Epidermal melanocyte (primary cell): ENCODE measurements at regions not wholly inside any gene's neighbourhood (a gene's known extent, or its start where the extent isn't known, plus 50 kb on each side); places are given as distances from the start of the nearest gene placed in this dataset.
"Not testable (repeated sequence)": the region's sequence is repeated elsewhere in the genome, so short reads cannot be mapped to it uniquely, and the experiment has no call there.

Experiments used
- DNase-seq: peaks from one replicate; pipeline ENCODE4 v3.0.0; 2011; ENCODE audit warnings: low spot score; ENCODE audit not compliant: insufficient read length

DNA sequence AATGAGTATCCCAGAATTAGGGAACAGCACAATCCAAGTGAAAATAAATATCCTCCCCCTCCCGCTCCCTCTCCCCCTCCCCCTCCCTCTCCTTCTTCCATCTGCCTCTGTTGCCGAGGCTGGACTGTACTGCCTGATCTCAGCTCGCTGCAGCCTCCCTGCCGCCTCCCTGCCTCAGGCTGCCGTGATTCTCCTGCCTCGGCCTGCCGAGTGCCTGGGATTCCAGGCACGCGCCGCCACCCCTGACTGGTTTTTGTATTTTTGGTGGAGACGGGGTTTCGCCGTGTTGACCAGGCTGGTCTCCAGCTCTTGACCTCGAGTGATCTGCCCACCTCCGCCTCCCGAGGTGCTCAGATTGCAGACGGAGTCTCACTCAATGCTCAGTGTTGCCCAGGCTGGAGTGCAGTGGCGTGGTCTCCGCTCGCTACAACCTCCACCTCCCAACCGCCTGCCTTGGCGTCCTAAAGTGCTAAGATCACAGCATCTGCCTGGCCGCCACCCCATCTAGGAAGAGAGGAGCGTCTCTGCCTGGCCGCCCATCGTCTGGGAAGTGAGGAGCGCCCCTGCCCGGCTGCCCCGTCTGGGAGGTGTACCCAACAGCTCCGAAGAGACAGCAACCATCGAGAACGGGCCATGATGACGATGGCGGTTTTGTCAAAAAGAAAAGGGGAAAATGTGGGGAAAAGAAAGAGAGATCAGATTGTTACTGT, 178.9 kb upstream of the IPO5 start:
- not testable (repeated sequence) for DNase-seq

DNA sequence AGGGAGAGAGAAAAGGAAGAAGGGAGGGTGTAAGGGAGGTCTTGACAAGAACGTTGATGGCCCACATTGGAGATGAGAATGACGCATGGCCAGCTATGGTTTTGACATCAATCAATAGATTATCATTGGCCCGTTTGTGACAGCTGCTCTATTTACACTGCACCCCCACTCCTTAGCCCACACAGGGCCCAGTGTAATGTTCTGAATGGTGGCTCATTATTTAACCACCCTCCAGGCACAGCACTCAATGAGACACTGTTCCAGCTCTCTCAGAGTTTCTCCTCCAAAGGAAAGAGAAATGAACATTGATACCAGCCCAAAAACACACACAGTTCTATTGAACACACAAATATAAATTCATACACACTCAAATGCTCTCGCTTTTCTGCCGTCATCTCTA, 173.0 kb upstream of the IPO5 start:
- DNase-seq, result peak; percentile 50

DNA sequence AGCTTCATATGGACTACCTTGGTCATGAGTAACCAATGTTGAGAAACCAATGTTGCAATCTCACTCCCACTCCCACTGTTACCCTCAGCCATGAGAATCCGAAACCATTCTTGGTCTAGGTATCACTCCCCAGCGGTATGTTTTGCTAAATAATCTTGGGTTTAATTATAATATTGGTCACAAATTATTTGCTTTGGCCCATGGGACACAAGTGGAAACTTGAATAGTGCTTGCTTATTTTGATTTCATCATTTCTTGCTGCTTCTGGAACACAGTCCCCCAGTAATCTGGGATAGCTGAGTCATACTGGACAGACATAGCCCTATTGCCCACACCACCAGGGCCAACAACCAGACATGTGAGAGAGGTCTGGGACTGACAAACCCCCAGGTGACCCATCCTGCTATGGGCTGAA, 171.6 kb upstream of the IPO5 start:
- DNase-seq, result no peak

GRCh38 chr13:97786510-97786909, 167.0 kb upstream of the IPO5 start:
- DNase-seq, result no peak

DNA sequence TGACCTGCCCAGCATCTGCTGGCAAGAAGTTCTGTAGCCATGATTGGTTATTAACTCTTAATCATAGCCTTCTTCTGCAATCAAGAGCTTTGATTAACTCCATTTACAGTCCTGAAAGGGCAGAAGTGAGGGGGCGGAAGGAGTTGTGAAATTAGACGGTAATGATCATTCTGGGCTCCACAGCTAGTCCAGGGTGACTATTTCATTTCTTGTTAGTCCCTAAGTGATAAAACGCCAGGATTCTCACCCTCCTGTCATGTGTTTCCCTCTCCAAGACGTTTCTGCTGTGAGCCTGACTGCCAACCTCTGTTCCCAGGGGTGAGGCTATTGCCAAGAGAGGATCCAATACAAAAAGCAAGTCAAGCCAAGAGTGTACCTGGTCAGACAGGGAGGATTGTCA, 155.9 kb upstream of the IPO5 start:
- no peak for DNase-seq

- no peak for DNase-seq
These were observed 155.2 kb upstream of the IPO5 start for GRCh38 chr13:97798171-97798821.

DNA sequence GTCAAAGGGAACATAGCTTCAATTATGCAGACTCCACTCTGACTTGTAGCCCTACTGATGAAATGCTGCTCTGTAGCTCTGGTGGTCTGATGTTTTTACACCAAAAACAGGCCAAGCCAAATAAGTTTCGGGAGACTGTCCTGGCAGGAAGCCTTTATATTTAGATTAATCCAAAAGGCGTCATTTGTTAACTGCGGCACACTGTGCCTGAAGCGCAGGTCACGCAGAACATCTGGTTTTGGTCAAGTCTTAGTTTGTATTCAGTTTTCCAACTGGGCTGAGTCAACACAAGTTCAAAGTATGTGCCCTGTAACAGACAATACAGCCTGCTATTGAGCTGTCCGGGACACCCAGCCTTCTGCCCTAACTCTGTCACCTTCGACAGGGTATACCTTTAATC, 154.6 kb upstream of the IPO5 start:
- no peak for DNase-seq

DNA sequence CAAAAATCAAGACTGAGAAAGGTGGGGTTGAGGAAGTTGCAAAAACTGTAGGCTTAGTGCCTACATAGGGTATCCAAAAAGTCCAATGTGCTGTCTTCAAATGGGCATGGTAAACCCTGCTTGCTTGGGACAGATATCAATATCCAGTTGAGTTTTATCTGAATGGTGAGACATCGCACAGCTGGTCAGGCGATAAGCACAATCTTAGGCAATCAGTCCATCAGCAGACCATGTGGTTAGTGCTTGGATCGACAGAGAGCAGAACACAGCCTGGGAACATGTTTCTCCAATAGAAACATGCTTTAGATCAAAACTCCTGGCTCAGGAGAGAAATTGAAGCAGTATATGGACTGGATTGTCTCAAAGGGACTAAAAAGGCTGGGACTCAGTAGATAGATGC, 151.3 kb upstream of the IPO5 start:
- no peak for DNase-seq

DNA sequence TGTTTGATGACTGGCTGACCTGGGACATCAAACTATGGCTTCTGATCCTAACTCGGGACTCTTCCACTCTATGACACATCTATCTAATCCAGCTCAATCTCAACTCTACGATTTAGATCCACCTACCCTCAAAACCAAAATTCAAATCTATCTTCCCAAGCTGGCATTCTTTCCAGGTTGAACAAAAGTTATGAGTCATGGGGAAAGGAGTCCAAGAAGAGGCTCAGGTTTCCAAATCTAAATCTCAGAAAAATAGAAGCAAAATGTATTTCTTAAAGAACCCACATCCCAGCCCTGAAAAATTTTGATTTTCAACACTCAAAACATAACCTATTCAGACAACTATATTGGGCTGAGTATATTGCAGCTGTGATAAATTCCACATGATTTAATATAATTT, 143.9 kb upstream of the IPO5 start:
- DNase-seq, result no peak

- DNase-seq, result no peak
These were observed 143.3 kb upstream of the IPO5 start for GRCh38 chr13:97810152-97810551.

DNA sequence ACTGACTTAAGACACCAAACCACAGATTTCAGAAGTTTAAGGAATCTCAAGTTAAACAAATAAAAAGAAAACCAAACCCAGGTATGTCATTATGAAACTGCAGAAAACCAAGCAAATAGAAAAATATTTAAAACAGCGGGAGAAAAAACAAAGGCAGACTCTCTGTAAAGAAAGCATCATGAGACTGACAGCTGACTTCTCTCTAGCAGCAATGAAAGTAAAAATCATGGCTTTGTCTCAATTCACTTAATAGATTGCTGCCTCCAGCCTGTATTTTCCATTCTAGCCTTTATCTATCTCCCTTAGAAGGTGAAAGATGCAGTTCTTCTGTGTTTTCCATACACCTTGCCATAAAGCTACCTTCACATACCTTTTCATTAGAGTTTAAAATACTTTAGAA, 131.1 kb upstream of the IPO5 start:
- DNase-seq, result no peak

GRCh38 chr13:97826421-97827012, 127.0 kb upstream of the IPO5 start:
- DNase-seq, result no peak

- no peak for DNase-seq
These were observed 119.2 kb upstream of the IPO5 start for GRCh38 chr13:97834250-97834649.

GRCh38 chr13:97843189-97843588, 110.3 kb upstream of the IPO5 start:
- no peak for DNase-seq

GRCh38 chr13:97844151-97844550, 109.3 kb upstream of the IPO5 start:
- no peak for DNase-seq

- DNase-seq, result no peak
These were observed 104.6 kb upstream of the IPO5 start for GRCh38 chr13:97848886-97849285.

GRCh38 chr13:97849305-97849704, 104.2 kb upstream of the IPO5 start:
- DNase-seq, result no peak

DNA sequence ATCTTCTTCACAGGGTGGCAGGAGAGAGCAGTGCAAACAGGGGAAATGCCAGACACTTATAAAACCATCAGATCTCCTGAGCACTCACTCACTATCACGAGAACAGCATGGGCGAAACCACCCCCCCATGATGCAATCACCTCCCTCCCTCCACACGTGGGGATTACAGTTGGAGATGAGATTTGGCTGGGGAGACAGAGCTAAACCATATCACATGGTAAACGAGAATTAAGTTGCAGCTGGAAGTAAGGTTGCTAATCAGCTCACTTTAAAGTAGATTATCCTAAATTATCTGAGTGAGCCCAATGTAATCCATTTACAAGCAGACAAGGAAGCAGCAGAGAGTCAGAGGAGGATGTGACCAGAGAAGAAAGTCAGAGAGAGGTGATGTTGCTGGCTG, 102.2 kb upstream of the IPO5 start:
- no peak for DNase-seq

- no peak for DNase-seq
These were observed 101.1 kb upstream of the IPO5 start for GRCh38 chr13:97852181-97852874.

DNA sequence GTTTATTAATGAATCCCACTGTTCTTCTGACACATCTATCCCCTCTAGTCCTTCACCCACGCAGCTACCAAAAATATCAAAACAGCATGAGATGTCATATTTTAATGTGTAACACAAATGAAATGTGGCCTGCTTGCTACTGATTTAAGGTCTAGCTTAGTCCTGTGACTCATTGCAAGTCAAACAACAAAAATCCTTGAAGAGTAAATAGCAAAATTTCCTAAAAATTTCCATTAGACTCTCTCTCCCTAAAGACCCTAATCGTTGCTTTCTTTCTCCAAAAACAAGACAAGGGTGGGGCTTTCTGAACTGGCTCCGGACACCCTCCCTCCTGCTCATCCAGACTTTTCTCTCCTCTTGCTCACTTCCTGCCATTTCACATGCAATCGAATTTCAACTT, 99.9 kb upstream of the IPO5 start:
- DNase-seq, result no peak

DNA sequence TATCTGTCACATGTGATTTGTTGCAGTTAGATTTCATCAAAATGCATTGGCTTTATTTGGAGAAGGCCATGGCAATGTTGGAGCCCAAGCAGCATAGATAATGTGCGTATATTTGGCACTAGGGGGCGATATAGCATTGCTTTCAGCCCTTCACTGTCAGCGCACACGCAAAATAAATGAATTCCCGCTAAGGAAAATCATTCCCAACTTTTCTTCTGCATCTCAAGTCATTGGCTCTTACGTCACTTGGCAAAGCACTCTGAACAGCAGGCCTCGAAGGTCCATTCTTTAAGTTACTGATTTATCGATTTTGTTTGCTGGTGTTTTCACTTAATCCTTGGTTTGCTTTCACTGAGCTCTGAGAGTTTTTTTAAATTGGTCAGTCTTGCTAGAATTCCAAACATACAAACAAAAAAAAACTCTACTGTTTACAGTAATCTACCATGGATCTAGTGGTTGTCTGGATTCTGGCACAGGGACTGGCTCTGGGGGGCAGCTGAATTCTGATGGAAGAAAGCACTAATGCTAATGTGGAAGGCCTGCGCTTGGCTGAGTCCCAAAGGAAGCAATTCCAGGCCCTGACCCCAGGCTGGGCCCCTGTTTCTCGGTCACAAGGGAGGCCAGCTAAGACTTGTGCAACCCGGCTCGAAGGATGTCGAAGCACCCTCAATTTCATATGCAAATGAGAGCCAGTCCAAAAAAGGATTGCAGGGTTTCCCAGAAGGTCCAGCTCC, 97.7 kb upstream of the IPO5 start:
- peak; percentile 70 for DNase-seq

DNA sequence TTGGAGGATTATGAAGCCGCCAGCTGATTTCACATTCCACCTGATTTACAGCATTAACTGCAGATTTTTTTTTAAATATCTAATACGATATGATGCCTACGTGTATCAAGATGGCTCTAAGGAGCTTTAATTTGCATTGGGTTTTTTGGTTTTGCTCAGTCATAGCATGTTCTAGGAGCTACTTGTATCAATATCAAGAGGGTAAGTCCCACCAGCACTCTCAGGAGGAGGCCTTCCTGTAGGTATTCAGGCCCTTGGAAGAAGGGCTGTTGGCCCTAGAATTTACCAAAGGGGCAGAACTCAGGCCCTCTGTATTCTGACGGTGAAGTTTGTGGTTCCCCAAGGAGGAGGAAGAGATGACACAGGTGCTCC, 97.2 kb upstream of the IPO5 start:
- no peak for DNase-seq
